Right ventricle myocardium superior (tissue), 1 donor: ENCODE measurements at regions not wholly inside any gene's neighbourhood (a gene's known extent, or its start where the extent isn't known, plus 50 kb on each side); places are given as distances from the start of the nearest gene placed in this dataset.
"Not testable (repeated sequence)": the region's sequence is repeated elsewhere in the genome, so short reads cannot be mapped to it uniquely, and the experiment has no call there.

Experiments used
- ATAC-seq: fragments of 200-7000 bp; cut with Tn5 transposase; one replicate; pipeline ENCODE4 v1.9.1; 2020; ENCODE audit warnings: mild to moderate bottlenecking; ENCODE audit not compliant: poor library complexity
- DNase-seq: peaks from one replicate; pipeline ENCODE4 v3.0.0-alpha.2; 2020
- intact Hi-C: fragments of 100-400 bp; cut with DNase I; formaldehyde crosslinking; loops from one replicate; pipeline ENCODE4 v1.11.2; 2022
- donor health status: DM: no; HTN: yes; CAD: no; lungs with severe emphysema.

DNA sequence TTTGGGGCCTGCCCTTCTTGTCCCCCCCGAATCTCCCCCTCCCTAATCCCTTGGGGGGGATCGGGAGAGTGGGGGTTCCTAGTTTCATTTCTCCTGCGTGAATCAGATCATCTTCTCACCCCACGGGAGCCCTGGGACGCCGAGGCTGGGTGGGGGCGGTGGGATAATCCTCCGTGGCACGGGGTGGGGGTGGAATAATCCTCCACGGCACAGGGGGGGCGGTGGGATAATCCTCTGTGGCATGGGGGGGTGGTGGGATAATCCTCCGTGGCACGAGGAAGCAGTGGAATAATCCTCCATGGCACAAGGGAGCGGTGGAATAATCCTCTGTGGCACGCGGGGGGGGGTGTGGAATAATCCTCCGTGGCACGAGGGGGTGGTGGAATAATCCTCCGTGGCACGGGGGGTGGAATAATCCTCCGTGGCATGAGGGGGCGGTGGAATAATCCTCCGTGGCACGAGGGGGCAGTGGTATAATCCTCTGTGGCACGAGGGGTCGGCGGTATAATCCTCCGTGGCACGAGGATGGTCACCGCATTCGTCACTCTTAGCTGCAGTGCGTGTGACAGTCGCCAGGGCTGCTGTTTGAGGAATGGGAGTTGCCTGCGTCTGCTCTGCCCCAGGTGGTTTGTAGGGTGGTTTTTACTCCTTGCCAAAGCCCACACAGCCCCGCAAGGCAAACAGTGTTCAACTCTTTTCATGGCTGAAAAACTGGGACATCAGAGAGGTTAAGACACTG is 156.9 kb downstream of the LAT start:
- ATAC-seq (no peak), DNase-seq (peak; percentile 10)
- intact Hi-C loops, result no loop called here

GRCh38 chr16:29141121-29141520 is 156.3 kb downstream of the LAT start:
- intact Hi-C loops, ATAC-seq: not testable (repeated sequence)
- peak; percentile 20 for DNase-seq

DNA sequence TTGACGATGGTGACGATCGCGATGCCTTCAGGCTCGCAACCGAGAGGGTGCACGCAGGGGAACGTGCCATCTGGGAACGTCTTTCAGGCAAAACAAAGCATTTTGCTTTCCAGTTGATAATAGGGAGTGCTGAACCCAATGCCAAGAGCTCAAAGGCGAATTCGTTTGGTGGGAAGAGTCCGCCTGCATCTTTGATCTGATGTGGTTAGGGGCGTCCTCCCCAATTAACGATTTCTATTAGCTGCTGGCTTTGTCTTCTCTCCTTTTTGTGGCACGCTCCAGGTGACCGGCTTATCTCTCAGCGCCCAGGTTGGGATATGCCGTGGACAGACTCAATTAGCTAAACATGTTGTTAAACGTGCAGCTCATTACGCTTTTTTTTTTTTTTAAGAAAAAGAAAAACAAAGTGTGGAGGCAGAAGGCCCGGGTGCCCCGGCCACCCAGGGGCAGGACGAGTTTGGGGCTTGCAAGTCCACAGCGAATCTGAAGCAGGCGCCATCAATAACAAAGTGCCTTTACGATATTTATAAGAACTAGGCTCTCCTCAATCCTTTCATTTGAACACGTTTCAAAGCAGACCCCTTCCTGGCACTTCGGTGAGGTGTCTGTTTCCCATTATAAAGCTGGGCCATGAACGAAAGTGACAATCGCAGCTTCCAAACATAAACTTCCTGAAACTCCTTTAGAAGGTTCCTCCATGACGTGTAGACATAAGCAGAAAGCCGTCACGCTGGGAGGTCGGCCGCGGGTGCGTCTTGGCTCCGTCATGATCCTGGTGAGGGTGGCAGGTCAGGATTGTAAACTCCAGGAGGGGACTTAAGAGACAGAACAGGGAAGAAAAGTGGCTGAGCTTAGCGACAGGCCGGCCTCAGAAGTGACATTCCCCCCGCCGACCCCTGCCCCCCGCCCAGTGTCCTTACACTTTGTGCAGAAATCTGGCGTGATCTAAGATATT is 155.3 kb downstream of the LAT start:
- peak; percentile 32 for DNase-seq
- intact Hi-C loops, ATAC-seq: not testable (repeated sequence)

DNA sequence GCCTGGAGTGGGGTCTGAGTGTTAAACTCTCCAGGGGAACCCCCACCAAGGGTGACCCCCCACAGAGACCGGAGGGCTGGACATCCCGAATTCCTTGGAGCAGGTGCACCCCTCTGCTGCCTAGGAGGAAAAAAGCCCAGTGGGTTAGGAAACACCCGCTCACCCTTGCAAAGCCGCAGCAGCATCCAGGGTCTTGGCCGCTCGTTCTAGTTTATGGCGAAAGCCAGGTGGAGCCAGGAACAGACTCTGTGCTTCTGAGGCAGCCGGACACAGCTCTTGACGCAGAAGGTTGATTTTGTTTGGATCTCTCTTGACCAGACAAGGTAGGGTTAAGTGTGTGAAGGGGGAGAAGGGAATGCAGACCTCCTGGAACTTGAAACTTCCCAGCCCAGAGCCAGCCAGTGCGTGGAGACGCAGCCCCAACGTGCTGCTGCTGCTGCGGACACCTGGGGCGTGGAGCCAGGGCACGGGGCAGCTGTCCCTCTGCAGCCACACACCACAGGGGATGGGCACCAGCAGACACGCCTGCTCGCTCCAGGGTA is 154.5 kb downstream of the LAT start:
- intact Hi-C loops, result no loop called here
- ATAC-seq (peak; percentile 19), DNase-seq (peak; percentile 35)

GRCh38 chr16:29138698-29139097 is 153.8 kb downstream of the LAT start:
- intact Hi-C loops, DNase-seq: not testable (repeated sequence)

DNA sequence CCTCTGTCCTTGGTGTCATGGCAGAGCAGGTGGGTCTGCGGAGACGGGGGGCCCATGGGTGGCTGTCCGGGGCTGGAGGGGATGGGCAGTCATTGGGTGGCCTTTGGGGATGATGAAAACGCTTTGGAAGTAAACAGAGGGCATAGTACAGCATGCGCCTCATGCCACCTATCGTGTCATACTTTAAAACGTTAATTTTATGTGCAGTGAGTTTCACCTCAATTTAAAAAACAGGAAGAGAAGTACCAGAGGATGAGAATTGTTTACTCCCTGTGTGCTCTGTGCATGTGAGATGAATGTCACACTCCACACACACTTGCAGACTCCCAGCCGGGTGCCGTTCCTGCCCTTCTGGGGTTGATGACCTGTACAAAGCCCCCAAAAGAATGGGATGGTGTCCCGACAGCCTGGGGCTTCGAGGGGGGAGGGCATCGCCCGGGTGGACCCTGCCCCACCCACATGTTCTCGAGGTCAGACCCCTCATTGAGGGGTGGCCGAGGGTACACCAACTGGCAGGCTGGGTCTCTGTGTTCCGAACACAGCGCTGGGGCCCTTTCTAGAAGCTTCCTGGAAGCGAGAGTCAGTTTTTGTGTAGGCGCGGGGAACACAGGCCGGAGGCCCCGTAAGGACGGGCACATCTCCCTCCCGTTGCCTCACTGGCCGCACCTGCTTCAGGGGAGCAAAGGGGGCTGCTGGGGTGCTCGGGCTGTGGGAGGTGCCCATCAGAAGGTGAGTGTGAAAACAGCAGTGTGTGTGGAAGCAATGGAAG is 153.2 kb downstream of the LAT start:
- intact Hi-C loops, ATAC-seq: not testable (repeated sequence)
- DNase-seq, result peak; percentile 20

More at GRCh38 chr16:29138698-29139097, 153.8 kb downstream of the LAT start:
- not testable (repeated sequence) for ATAC-seq

DNA sequence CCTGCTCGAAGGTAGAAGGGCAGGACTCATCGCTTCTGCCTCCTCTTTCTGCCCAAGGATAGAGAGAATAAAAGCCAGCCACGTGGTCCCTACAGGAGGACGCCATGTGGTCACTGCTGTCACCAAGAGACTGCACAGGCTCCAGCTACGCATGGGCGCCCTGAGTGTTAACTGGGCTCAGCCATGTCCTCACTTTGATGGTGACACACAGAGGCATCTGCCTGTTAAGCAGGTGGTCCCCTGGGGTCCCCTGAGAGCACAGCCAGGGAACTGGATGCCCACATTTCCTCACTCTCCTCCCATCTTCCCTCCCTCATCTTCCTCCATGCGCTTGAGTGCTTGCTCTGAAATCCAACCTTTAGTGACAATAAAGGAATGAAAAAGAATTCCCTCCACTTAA is 152.6 kb downstream of the LAT start:
- peak; percentile 13 for DNase-seq
- ATAC-seq, intact Hi-C loops: not testable (repeated sequence)

- intact Hi-C loops, ATAC-seq: not testable (repeated sequence)
- peak; percentile 22 for DNase-seq
These were observed 152.1 kb downstream of the LAT start for GRCh38 chr16:29136916-29137315.

GRCh38 chr16:29136046-29136696 is 151.3 kb downstream of the LAT start:
- peak; percentile 10 for DNase-seq
- ATAC-seq, intact Hi-C loops: not testable (repeated sequence)

DNA sequence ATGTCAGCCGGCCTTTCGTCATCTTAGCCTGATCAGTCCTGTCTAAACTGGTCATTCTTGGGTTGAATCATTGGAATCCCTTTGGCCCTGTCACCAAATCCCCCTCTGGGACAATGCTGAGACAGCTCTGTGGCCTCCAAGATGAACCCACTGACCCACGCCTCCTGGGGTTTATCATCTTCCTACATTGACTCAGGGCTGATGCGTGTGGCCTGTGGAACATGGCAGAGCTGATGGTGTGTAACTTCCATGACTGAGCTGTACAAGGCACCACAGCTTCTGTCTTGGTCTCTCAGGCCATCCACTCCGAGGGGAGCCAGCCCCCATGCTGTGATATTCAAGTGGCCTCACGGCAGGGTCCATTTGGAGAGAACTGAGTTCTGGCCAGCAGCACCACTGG is 150.2 kb downstream of the LAT start:
- ATAC-seq, intact Hi-C loops: not testable (repeated sequence)
- DNase-seq, result peak; percentile 12

DNA sequence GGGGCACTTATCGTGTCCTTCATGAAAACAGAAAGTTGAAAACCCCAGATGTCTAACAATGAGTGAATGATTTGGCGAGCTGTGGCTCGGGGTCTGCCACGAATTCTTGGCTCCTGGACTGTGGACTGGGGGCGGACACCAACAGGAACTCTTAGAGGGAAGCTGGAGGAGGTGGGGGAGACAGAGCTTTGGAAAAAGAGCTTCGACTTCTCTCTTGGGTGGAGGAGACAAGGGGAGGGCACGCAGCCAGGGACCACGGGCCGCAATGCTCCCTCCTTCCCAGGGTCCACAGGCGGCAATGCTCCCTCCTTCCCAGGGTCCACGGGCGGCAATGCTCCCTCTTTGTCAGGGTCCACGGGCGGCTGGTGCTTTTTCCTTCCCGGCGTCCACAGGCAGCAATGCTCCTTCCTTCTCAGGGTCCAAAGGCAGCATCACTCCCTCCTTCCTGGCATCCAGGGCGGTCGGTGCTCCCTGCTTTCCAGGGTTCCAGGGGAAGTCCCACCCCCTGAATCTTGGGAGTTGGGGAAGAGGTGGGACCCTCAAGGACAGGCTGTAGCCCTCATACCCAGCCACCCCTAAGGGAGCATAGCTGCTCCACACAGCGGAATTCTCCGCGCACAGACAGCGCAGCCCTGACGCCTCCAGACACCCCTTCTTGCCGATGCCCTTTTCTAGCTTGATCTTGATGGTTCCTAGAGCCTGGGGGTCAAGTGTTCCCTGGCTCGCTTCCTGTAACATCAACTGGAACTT is 149.0 kb downstream of the LAT start:
- ATAC-seq, intact Hi-C loops: not testable (repeated sequence)
- peak; percentile 39 for DNase-seq

- peak; percentile 10 for DNase-seq
- intact Hi-C loops, ATAC-seq: not testable (repeated sequence)
These were observed 148.0 kb downstream of the LAT start for GRCh38 chr16:29132869-29133268.

GRCh38 chr16:29132444-29132843 is 147.6 kb downstream of the LAT start:
- intact Hi-C loops, ATAC-seq: not testable (repeated sequence)
- peak; percentile 45 for DNase-seq

DNA sequence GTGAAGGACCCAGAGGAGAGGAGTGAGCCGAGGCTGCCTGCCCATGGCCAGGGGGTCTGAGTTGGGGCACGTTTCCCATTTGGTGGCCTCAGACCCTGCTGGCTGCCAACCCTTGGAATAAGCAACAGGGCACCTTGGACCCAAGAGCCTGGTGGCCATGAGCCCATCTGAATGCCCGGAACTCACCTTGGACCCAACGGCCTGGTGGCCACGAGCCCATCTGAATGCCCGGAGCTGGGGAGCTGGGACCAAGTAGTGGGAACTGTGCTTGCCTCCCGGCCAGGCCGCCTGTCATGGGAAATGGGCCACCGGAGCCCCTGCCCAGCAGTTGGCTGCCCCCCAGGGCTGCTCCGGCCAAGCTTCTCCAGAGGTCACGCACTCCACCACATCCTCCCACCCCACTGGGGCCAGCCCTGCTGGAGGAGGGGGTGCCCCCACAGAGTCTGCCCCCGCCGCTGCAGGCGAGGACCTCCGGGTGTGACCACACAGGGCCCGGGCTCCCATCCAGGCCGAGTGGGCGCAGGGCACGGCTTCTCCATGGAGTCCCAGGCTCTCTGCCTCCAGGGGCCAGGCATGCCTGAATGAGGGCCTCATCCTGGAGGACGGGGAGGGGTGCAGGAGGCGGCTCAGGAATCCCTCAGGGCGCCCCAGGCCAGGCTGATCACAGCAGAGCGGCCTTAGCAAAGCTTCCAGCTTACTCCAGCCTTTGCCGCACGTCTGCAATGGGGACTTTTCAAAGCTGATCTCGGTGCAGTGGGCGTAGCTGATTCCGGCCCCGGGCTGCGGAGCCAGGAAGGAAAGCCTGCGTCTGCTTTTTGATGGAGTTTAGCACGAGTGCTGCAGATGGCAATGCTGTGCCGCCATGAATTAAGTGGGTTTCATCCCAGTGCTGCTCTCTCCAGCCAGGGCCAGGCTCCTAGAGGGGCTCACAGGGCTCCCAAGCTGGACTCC is 146.3 kb downstream of the LAT start:
- DNase-seq, result peak; percentile 70
- intact Hi-C loops, result not testable (repeated sequence)
- ATAC-seq, result peak; percentile 43

- ATAC-seq (peak; percentile 1), DNase-seq (peak; percentile 43)
- intact Hi-C loops, result not testable (repeated sequence)
These were observed 145.4 kb downstream of the LAT start for GRCh38 chr16:29130131-29130711.
